Stimulated activated naive CD8-positive, alpha-beta T cell treated with anti-CD3 and anti-CD28 coated beads, Interleukin-15, amount 100 ng/mL, for 72 hours (primary cell): ENCODE measurements at regions not wholly inside any gene's neighbourhood (a gene's known extent, or its start where the extent isn't known, plus 50 kb on each side); places are given as distances from the start of the nearest gene placed in this dataset.

Source experiments
- ATAC-seq: fragments of 150-1000 bp; cut with Tn5 transposase; 2 replicates; pipeline ENCODE4 v1.10.0; 2021; ENCODE audit warnings: mild to moderate bottlenecking, moderate library complexity
- DNase-seq, 2 donors: peaks; one replicate each; pipeline ENCODE4 v3.0.0; 2021 to 2022
- H3K27ac Mint-ChIP-seq, 2 donors: one replicate each; pipeline ENCODE4 v1.8.0; 2022; ENCODE audit warnings: mild to moderate bottlenecking in 2 of 2, mixed read lengths in 2 of 2, moderate library complexity in 2 of 2
- H3K27me3 Mint-ChIP-seq: one replicate; pipeline ENCODE4 v1.8.0; 2022; ENCODE audit warnings: mixed read lengths
- H3K4me1 Mint-ChIP-seq: one replicate; pipeline ENCODE4 v1.8.0; 2022; ENCODE audit warnings: mild to moderate bottlenecking, mixed read lengths
- H3K4me3 Mint-ChIP-seq, 2 donors: one replicate each; pipeline ENCODE4 v1.8.0; 2022; ENCODE audit warnings: mild to moderate bottlenecking in 2 of 2, mixed read lengths in 2 of 2, moderate library complexity in 1 of 2
- H3K9me3 Mint-ChIP-seq, 2 donors: one replicate each; pipeline ENCODE4 v1.8.0; 2022; ENCODE audit warnings: mixed read lengths in 2 of 2

GRCh38 chr2:226508683-226509082 is 290.9 kb downstream of the IRS1 start:
- H3K9me3 Mint-ChIP-seq, result no peaks in the 10 kb centered on the region
- H3K27me3 Mint-ChIP-seq, result peaks cover 20% of the 10 kb centered on the region
- H3K4me1 Mint-ChIP-seq, result no peaks in the 10 kb centered on the region
- DNase-seq (no peak), ATAC-seq (no peak)
- H3K27ac Mint-ChIP-seq, result no peak overlapping the region
- H3K4me3 Mint-ChIP-seq, result no peak overlapping the region

- Mint-ChIP-seq H3K4me1 (no peaks in the 10 kb centered on the region), H3K27ac (no peak overlapping the region), H3K27me3 (peaks cover 20% of the 10 kb centered on the region), H3K4me3 (no peak overlapping the region), H3K9me3 (no peaks in the 10 kb centered on the region)
- no peak for ATAC-seq
- no peak for DNase-seq
Measured at GRCh38 chr2:226508005-226508404, 291.6 kb downstream of the IRS1 start.

- peaks cover 7% of the 10 kb centered on the region for H3K27me3 Mint-ChIP-seq
- ATAC-seq (no peak), DNase-seq (no peak)
- H3K4me3 Mint-ChIP-seq, result no peak overlapping the region
- H3K9me3 Mint-ChIP-seq, result no peaks in the 10 kb centered on the region
- H3K4me1 Mint-ChIP-seq, result no peaks in the 10 kb centered on the region
- H3K27ac Mint-ChIP-seq, result no peak overlapping the region
Measured at GRCh38 chr2:226497146-226497909, 302.3 kb downstream of the IRS1 start.

GRCh38 chr2:226496273-226496550 is 303.4 kb downstream of the IRS1 start:
- ATAC-seq, result no peak
- Mint-ChIP-seq H3K9me3 (no peaks in the 10 kb centered on the region), H3K4me3 (no peak overlapping the region), H3K27ac (no peak overlapping the region), H3K27me3 (peaks cover 7% of the 10 kb centered on the region), H3K4me1 (no peaks in the 10 kb centered on the region)
- DNase-seq, result no peak

- no peaks in the 10 kb centered on the region for H3K4me1 Mint-ChIP-seq
- H3K4me3 Mint-ChIP-seq, result no peak overlapping the region
Measured at GRCh38 chr2:226495466-226496272, 304.0 kb downstream of the IRS1 start.

GRCh38 chr2:226491112-226491511 is 308.5 kb downstream of the IRS1 start:
- DNase-seq (no peak), ATAC-seq (no peak)
- Mint-ChIP-seq H3K27ac (no peak overlapping the region), H3K27me3 (no peaks in the 10 kb centered on the region), H3K9me3 (no peaks in the 10 kb centered on the region), H3K4me3 (no peak overlapping the region), H3K4me1 (peaks cover 21% of the 10 kb centered on the region)

More at GRCh38 chr2:226495466-226496272, 304.0 kb downstream of the IRS1 start:
- ATAC-seq (no peak), DNase-seq (no peak)
- Mint-ChIP-seq H3K27me3 (peaks cover 7% of the 10 kb centered on the region), H3K27ac (no peak overlapping the region), H3K9me3 (no peaks in the 10 kb centered on the region)

- peak; percentile 81 for ATAC-seq
- no peak for DNase-seq
- Mint-ChIP-seq H3K4me3 (peak overlapping the region in 1 of 2 donors; percentile 11), H3K27me3 (peaks cover under 1% of the 10 kb centered on the region), H3K4me1 (peaks cover 21% of the 10 kb centered on the region), H3K9me3 (no peaks in the 10 kb centered on the region), H3K27ac (no peak overlapping the region)
Measured at GRCh38 chr2:226489775-226490541, 309.7 kb downstream of the IRS1 start.

GRCh38 chr2:226488034-226488433 is 311.6 kb downstream of the IRS1 start:
- Mint-ChIP-seq H3K9me3 (no peaks in the 10 kb centered on the region), H3K4me1 (peaks cover 21% of the 10 kb centered on the region), H3K4me3 (no peak overlapping the region), H3K27ac (no peak overlapping the region), H3K27me3 (peaks cover 20% of the 10 kb centered on the region)
- ATAC-seq (peak; percentile 78), DNase-seq (no peak)

GRCh38 chr2:226487573-226487972 is 312.0 kb downstream of the IRS1 start:
- Mint-ChIP-seq H3K27ac (no peak overlapping the region), H3K9me3 (no peaks in the 10 kb centered on the region), H3K4me1 (peaks cover 21% of the 10 kb centered on the region), H3K4me3 (no peak overlapping the region), H3K27me3 (peaks cover 22% of the 10 kb centered on the region)
- ATAC-seq, result peak; percentile 26
- DNase-seq, result no peak

GRCh38 chr2:226483745-226484619 is 315.6 kb downstream of the IRS1 start:
- H3K9me3 Mint-ChIP-seq, result no peaks in the 10 kb centered on the region
- ATAC-seq (no peak), DNase-seq (no peak)
- peaks cover 10% of the 10 kb centered on the region for H3K4me1 Mint-ChIP-seq
- H3K4me3 Mint-ChIP-seq, result no peak overlapping the region
- H3K27me3 Mint-ChIP-seq, result peaks cover 25% of the 10 kb centered on the region
- H3K27ac Mint-ChIP-seq, result no peak overlapping the region

- Mint-ChIP-seq H3K27ac (no peak overlapping the region), H3K4me3 (no peak overlapping the region), H3K4me1 (peaks cover 1% of the 10 kb centered on the region), H3K9me3 (no peaks in the 10 kb centered on the region), H3K27me3 (peaks cover 33% of the 10 kb centered on the region)
- DNase-seq (no peak), ATAC-seq (no peak)
Measured at GRCh38 chr2:226483143-226483542, 316.5 kb downstream of the IRS1 start.

- no peak for ATAC-seq
- no peak for DNase-seq
- H3K27me3 Mint-ChIP-seq, result peaks cover 30% of the 10 kb centered on the region
- peaks cover 0 to 6% of the 10 kb centered on the region in 2 donors for H3K9me3 Mint-ChIP-seq
- peak overlapping the region in 1 of 2 donors; percentile 28 for H3K27ac Mint-ChIP-seq
- H3K4me1 Mint-ChIP-seq, result no peaks in the 10 kb centered on the region
- H3K4me3 Mint-ChIP-seq, result no peak overlapping the region
Measured at GRCh38 chr2:226478109-226478809, 321.4 kb downstream of the IRS1 start.

- H3K4me1 Mint-ChIP-seq, result no peaks in the 10 kb centered on the region
- H3K27me3 Mint-ChIP-seq, result peaks cover 26% of the 10 kb centered on the region
- no peak overlapping the region for H3K4me3 Mint-ChIP-seq
- ATAC-seq (no peak), DNase-seq (no peak)
- no peak overlapping the region for H3K27ac Mint-ChIP-seq
- H3K9me3 Mint-ChIP-seq, result peaks cover 0 to 6% of the 10 kb centered on the region in 2 donors
Measured at GRCh38 chr2:226477221-226478108, 322.2 kb downstream of the IRS1 start.

- Mint-ChIP-seq H3K4me3 (no peak overlapping the region), H3K4me1 (no peaks in the 10 kb centered on the region), H3K27ac (no peak overlapping the region), H3K27me3 (peaks cover 26% of the 10 kb centered on the region), H3K9me3 (peaks cover 0 to 6% of the 10 kb centered on the region in 2 donors)
- DNase-seq (no peak), ATAC-seq (no peak)
Measured at GRCh38 chr2:226475650-226476049, 324.0 kb downstream of the IRS1 start.
